Upper lobe of left lung (tissue), 6 donors: ENCODE measurements at regions not wholly inside any gene's neighbourhood (a gene's known extent, or its start where the extent isn't known, plus 50 kb on each side); places are given as distances from the start of the nearest gene placed in this dataset.

Experiments used
- ATAC-seq, 2 donors: fragments of 200-7000 bp; cut with Tn5 transposase; one replicate each; pipeline ENCODE4 v1.9.1; 2022; ENCODE audit warnings: mild to moderate bottlenecking in 2 of 2, moderate library complexity in 2 of 2; ENCODE audit not compliant: low FRiP score in 2 of 2
- DNase-seq, 2 donors: peaks; one replicate each; pipeline ENCODE4 v3.0.0-alpha.2; 2019 to 2020
- H3K27ac ChIP-seq, 4 donors: fragments of 200-600 bp; sonication (generic); one replicate each; pipeline ENCODE4 v1.5.1; 2016 to 2019
- H3K27me3 ChIP-seq, 4 donors: fragments of 200-600 bp; sonication (generic); one replicate each; pipeline ENCODE4 v1.5.1; 2017 to 2019
- H3K36me3 ChIP-seq, 4 donors: fragments of 200-600 bp; sonication (generic); one replicate each; pipeline ENCODE4 v1.5.1; 2016 to 2019
- H3K4me1 ChIP-seq, 4 donors: fragments of 200-600 bp; sonication (generic); one replicate each; pipeline ENCODE4 v1.5.1; 2018 to 2019
- H3K4me3 ChIP-seq, 4 donors: fragments of 200-600 bp; sonication (generic); one replicate each; pipeline ENCODE4 v1.5.1; 2017 to 2019; ENCODE audit warnings: mild to moderate bottlenecking in 2 of 4, moderate library complexity in 1 of 4
- H3K9me3 ChIP-seq, 4 donors: fragments of 200-600 bp; sonication (generic); one replicate each; pipeline ENCODE4 v1.5.1; 2018 to 2019
- CTCF ChIP-seq, 6 experiments: fragments of 450-650 bp in 4 of 6; fragments of 200-600 bp in 2 of 6; sonication (generic) in 2 of 6; IDR thresholded peaks; one replicate each; pipeline ENCODE4 v1.5.1; 2016 to 2019; ENCODE audit warnings: antibody characterized with exemption in 6 of 6
- EP300 ChIP-seq, 4 donors: sonication (generic); formaldehyde crosslinking; IDR thresholded peaks; one replicate each; pipeline ENCODE4 v1.5.1; 2017; ENCODE audit warnings: antibody characterized with exemption in 4 of 4, control low read depth in 2 of 4
- POLR2A ChIP-seq, 4 donors: fragments of 450-650 bp; IDR thresholded peaks; one replicate each; pipeline ENCODE4 v1.5.1; 2016 to 2017; ENCODE audit warnings: antibody characterized with exemption in 4 of 4, mild to moderate bottlenecking in 2 of 4
- POLR2AphosphoS5 ChIP-seq, 2 donors: sonication (generic); formaldehyde crosslinking; IDR thresholded peaks; one replicate each; pipeline ENCODE4 v1.5.1; 2017; ENCODE audit warnings: antibody characterized with exemption in 2 of 2
- WGBS, 2 donors: methylation state at CpG; one replicate each; pipeline ENCODE4 v1.1.5; 2017 to 2018; 5-methylcytosine and 5-hydroxymethylcytosine counted together
- donor health status: DM: no; HTN: no; CAD: no; lungs with moderate emphysema.
- donor health status: DM: no; HTN: yes; CAD: no; lungs with severe emphysema.

GRCh38 chr1:25167269-25168192, 64.8 kb downstream of the SYF2 start:
- no peak for TF ChIP-seq CTCF (IDR thresholded peaks at IDR 0.05)
- no peak for TF ChIP-seq EP300 (IDR thresholded peaks at IDR 0.05)
- no peak for TF ChIP-seq POLR2A (IDR thresholded peaks at IDR 0.05)
- TF ChIP-seq POLR2AphosphoS5 (IDR thresholded peaks at IDR 0.05), result no peak
- Histone ChIP-seq H3K4me1 (no peaks in the 10 kb centered on the region), H3K4me3 (no peak overlapping the region), H3K9me3 (no peaks in the 10 kb centered on the region), H3K36me3 (no peaks in the 10 kb centered on the region), H3K27me3 (no peaks in the 10 kb centered on the region), H3K27ac (no peak overlapping the region)
- no peak for DNase-seq
- no peak for ATAC-seq
- WGBS, 2 donors, result 70 to 73% methylated on average over 13 to 17 of the region's 17 CpGs

GRCh38 chr1:25166847-25167246, 65.5 kb downstream of the SYF2 start:
- H3K4me3 ChIP-seq, result no peak overlapping the region
- no peaks in the 10 kb centered on the region for H3K27me3 ChIP-seq
- no peaks in the 10 kb centered on the region for H3K4me1 ChIP-seq
- no peaks in the 10 kb centered on the region for H3K36me3 ChIP-seq
- WGBS, 2 donors, result 87 to 94% methylated on average over 3 of the region's 4 CpGs
- no peak for ATAC-seq
- no peak for DNase-seq
- H3K27ac ChIP-seq, result no peak overlapping the region
- no peaks in the 10 kb centered on the region for H3K9me3 ChIP-seq
- TF ChIP-seq POLR2A (IDR thresholded peaks at IDR 0.05) (no peak), CTCF (IDR thresholded peaks at IDR 0.05) (no peak), EP300 (IDR thresholded peaks at IDR 0.05) (no peak), POLR2AphosphoS5 (IDR thresholded peaks at IDR 0.05) (no peak)

- H3K4me1 ChIP-seq, result no peaks in the 10 kb centered on the region
- H3K4me3 ChIP-seq, result no peak overlapping the region
- 100% methylated on average over 2 of the region's 2 CpGs for WGBS, 2 donors
- H3K9me3 ChIP-seq, result no peaks in the 10 kb centered on the region
- no peak for DNase-seq
- H3K36me3 ChIP-seq, result no peaks in the 10 kb centered on the region
- H3K27me3 ChIP-seq, result no peaks in the 10 kb centered on the region
- no peak for ATAC-seq
- TF ChIP-seq EP300 (IDR thresholded peaks at IDR 0.05), result no peak
- no peak for TF ChIP-seq POLR2AphosphoS5 (IDR thresholded peaks at IDR 0.05)
- no peak for TF ChIP-seq POLR2A (IDR thresholded peaks at IDR 0.05)
- no peak for TF ChIP-seq CTCF (IDR thresholded peaks at IDR 0.05)
- no peak overlapping the region for H3K27ac ChIP-seq
These were observed 68.3 kb downstream of the SYF2 start for GRCh38 chr1:25163986-25164385.

- TF ChIP-seq CTCF (IDR thresholded peaks at IDR 0.05), result no peak
These were observed 70.3 kb downstream of the SYF2 start for GRCh38 chr1:25161981-25162380.

GRCh38 chr1:25157846-25158245, 74.5 kb downstream of the SYF2 start:
- no peak for ATAC-seq
- Histone ChIP-seq H3K4me3 (no peak overlapping the region), H3K27ac (no peak overlapping the region), H3K4me1 (no peaks in the 10 kb centered on the region), H3K36me3 (no peaks in the 10 kb centered on the region), H3K27me3 (no peaks in the 10 kb centered on the region), H3K9me3 (no peaks in the 10 kb centered on the region)
- WGBS, 2 donors, result 92 to 94% methylated on average over 3 of the region's 3 CpGs
- DNase-seq, result no peak
- TF ChIP-seq EP300 (IDR thresholded peaks at IDR 0.05) (no peak), CTCF (IDR thresholded peaks at IDR 0.05) (no peak), POLR2AphosphoS5 (IDR thresholded peaks at IDR 0.05) (no peak), POLR2A (IDR thresholded peaks at IDR 0.05) (no peak)

More at GRCh38 chr1:25161981-25162380, 70.3 kb downstream of the SYF2 start:
- Histone ChIP-seq H3K27me3 (no peaks in the 10 kb centered on the region), H3K36me3 (no peaks in the 10 kb centered on the region), H3K27ac (no peak overlapping the region), H3K9me3 (no peaks in the 10 kb centered on the region), H3K4me3 (no peak overlapping the region), H3K4me1 (no peaks in the 10 kb centered on the region)
- no peak for DNase-seq
- 17 to 36% methylated on average over 2 of the region's 2 CpGs for WGBS, 2 donors
- no peak for ATAC-seq
